SH-SY5Y (cell line): ENCODE measurements at regions not wholly inside any gene's neighbourhood (a gene's known extent, or its start where the extent isn't known, plus 50 kb on each side); places are given as distances from the start of the nearest gene placed in this dataset.

Experiments
- GATA2 ChIP-seq: IDR thresholded peaks from 2 replicates; pipeline ENCODE4 v1.6.1; 2011; ENCODE audit warnings: mild to moderate bottlenecking, low read depth, low read length
- GATA3 ChIP-seq: IDR thresholded peaks from 2 replicates; pipeline ENCODE4 v1.6.1; 2011; ENCODE audit warnings: low read depth, mild to moderate bottlenecking, low read length, moderate library complexity

- TF ChIP-seq GATA2 (no peak), GATA3 (no peak)
These were observed 167.2 kb upstream of the RBBP8 start for GRCh38 chr18:22765896-22766295.
